ENCODE measurements at regions not wholly inside any gene's neighbourhood (a gene's known extent, or its start where the extent isn't known, plus 50 kb on each side); places are given as distances from the start of the nearest gene placed in this dataset.

GRCh38 chr20:58140787-58141425, 87.5 kb downstream of the ANKRD60 start:
- TF ChIP-seq CTCF (IDR thresholded peaks at IDR 0.05; ENCODE audit: low read depth, low read length, missing control alignments), result no peak
- no peak overlapping the region for H3K4me3 ChIP-seq (ENCODE audit: low read depth, low read length)
- no peak for DNase-seq (ENCODE audit: low read depth)
- in situ Hi-C loops (cut with HindIII; ENCODE audit: low sequenced_read_pairs), result no loop called here

GRCh38 chr20:58139849-58140786, 88.3 kb downstream of the ANKRD60 start:
- in situ Hi-C loops (cut with HindIII; ENCODE audit: low sequenced_read_pairs), result no loop called here
- DNase-seq (ENCODE audit: low read depth), result no peak
- no peak for TF ChIP-seq CTCF (IDR thresholded peaks at IDR 0.05; ENCODE audit: low read depth, low read length, missing control alignments)
- no peak overlapping the region for H3K4me3 ChIP-seq (ENCODE audit: low read depth, low read length)

GRCh38 chr20:58138395-58138794, 90.1 kb downstream of the ANKRD60 start:
- no peak for DNase-seq (ENCODE audit: low read depth)
- no peak overlapping the region for H3K4me3 ChIP-seq (ENCODE audit: low read depth, low read length)
- TF ChIP-seq CTCF (IDR thresholded peaks at IDR 0.05; ENCODE audit: low read depth, low read length, missing control alignments), result no peak
- in situ Hi-C loops (cut with HindIII; ENCODE audit: low sequenced_read_pairs), result no loop called here

- in situ Hi-C loops (cut with HindIII; ENCODE audit: low sequenced_read_pairs), result no loop called here
- DNase-seq (ENCODE audit: low read depth), result no peak
- H3K4me3 ChIP-seq (ENCODE audit: low read depth, low read length), result no peak overlapping the region
- TF ChIP-seq CTCF (IDR thresholded peaks at IDR 0.05; ENCODE audit: low read depth, low read length, missing control alignments), result no peak
Observed at GRCh38 chr20:58137651-58138265, 90.7 kb downstream of the ANKRD60 start.

- in situ Hi-C loops (cut with HindIII; ENCODE audit: low sequenced_read_pairs), result no loop called here
- TF ChIP-seq CTCF (IDR thresholded peaks at IDR 0.05; ENCODE audit: low read depth, low read length, missing control alignments), result no peak
- no peak for DNase-seq (ENCODE audit: low read depth)
- H3K4me3 ChIP-seq (ENCODE audit: low read depth, low read length), result no peak overlapping the region
Observed at GRCh38 chr20:58137236-58137635, 91.2 kb downstream of the ANKRD60 start.

- in situ Hi-C loops (cut with HindIII; ENCODE audit: low sequenced_read_pairs), result no loop called here
- DNase-seq (ENCODE audit: low read depth), result no peak
- H3K4me3 ChIP-seq (ENCODE audit: low read depth, low read length), result no peak overlapping the region
- TF ChIP-seq CTCF (IDR thresholded peaks at IDR 0.05; ENCODE audit: low read depth, low read length, missing control alignments), result no peak
Observed at GRCh38 chr20:58136149-58136484, 92.3 kb downstream of the ANKRD60 start.

All from astrocyte of the cerebellum (primary cell).